HepG2 (cell line): ENCODE measurements at regions not wholly inside any gene's neighbourhood (a gene's known extent, or its start where the extent isn't known, plus 50 kb on each side); places are given as distances from the start of the nearest gene placed in this dataset.

ENCODE experiments used
- ATAC-seq: fragments of 200-7000 bp; cut with Tn5 transposase; 3 replicates; pipeline ENCODE4 v1.9.1; 2020; ENCODE audit warnings: mild to moderate bottlenecking, moderate library complexity
- BruUV-seq: library from RNA; stranded (reverse); fragments of 400-500 nt; replicated peaks from 2 replicates; lab custom pipeline; 2021; lab: Mats Ljungman, UMichigan
- CTCF ChIA-PET: fragments of 300-600 bp; formaldehyde crosslinking; extraction: SDS; loops from one replicate; lab custom pipeline; 2021; ENCODE audit warnings: low total read pairs, inconsistent platforms, low intra/inter-chr PET ratio; lab: Yijun Ruan, JAX
- POLR2A ChIA-PET: fragments of 350-600 bp; sonication (Branson Sonifier 250); formaldehyde crosslinking; loops from one replicate; lab custom pipeline; 2020; ENCODE audit warnings: antibody characterized with exemption, inconsistent platforms; lab: Yijun Ruan, JAX
- DNase-seq: peaks from one replicate; pipeline ENCODE4 v3.0.0-alpha.2; 2015; ENCODE audit warnings: low spot score
- FAIRE-seq: peaks from 3 replicates; lab custom pipeline; 2011; peaks lifted over from hg19 to GRCh38; lab: Jason Lieb, UNC
- H2AFZ ChIP-seq: one replicate; pipeline ENCODE4 v1.6.1; 2011; ENCODE audit warnings: low read length, inconsistent platforms
- H3K27ac ChIP-seq: fragments of 300-600 bp; 3 replicates; pipeline ENCODE4 v1.8.0; 2011; ENCODE audit warnings: mixed run types, mild to moderate bottlenecking, mixed read lengths, low read length, inconsistent platforms; ENCODE audit not compliant: insufficient read depth; ENCODE audit errors: extremely low read length
- H3K27me3 ChIP-seq, 2 experiments: fragments of 200-600 bp in 1 of 2; 2 replicates in 1 of 2; 3 replicates in 1 of 2; pipeline versions ENCODE4 v1.6.0 to v1.8.0; 2011; ENCODE audit warnings: low read length in 2 of 2, mild to moderate bottlenecking in 2 of 2, moderate library complexity in 2 of 2, inconsistent platforms in 1 of 2; ENCODE audit not compliant: insufficient read depth in 2 of 2, control insufficient read depth in 1 of 2
- H3K36me3 ChIP-seq, 2 experiments: fragments of 200-600 bp in 1 of 2; replicated peaks in 1 of 2; 2 replicates in 1 of 2; 3 replicates in 1 of 2; pipeline versions ENCODE4 v1.5.1 to v1.8.0; 2011; ENCODE audit warnings: low read length in 2 of 2, inconsistent platforms in 1 of 2; ENCODE audit not compliant: insufficient read depth in 2 of 2, control insufficient read depth in 1 of 2
- H3K4me1 ChIP-seq: 2 replicates; pipeline ENCODE4 v1.5.1; 2012; ENCODE audit warnings: low read length, inconsistent platforms; ENCODE audit not compliant: insufficient read depth
- H3K4me2 ChIP-seq: 2 replicates; pipeline ENCODE4 v1.6.0; 2011; ENCODE audit warnings: low read depth, low read length, inconsistent platforms
- H3K4me3 ChIP-seq, 3 experiments: fragments of 200-600 bp in 1 of 3; sonication (generic), shearing (Covaris generic) in 1 of 3; replicated peaks in 1 of 3; 2 replicates each; pipeline ENCODE4 v1.5.1; 2011 to 2016; ENCODE audit warnings: low read length in 3 of 3, inconsistent platforms in 2 of 3, low read depth in 2 of 3, mild to moderate bottlenecking in 2 of 3, control low read depth in 1 of 3, mixed read lengths in 1 of 3; ENCODE audit not compliant: insufficient read depth in 1 of 3
- H3K79me2 ChIP-seq: one replicate; pipeline ENCODE4 v1.6.1; 2011; ENCODE audit warnings: low read length, inconsistent platforms; ENCODE audit not compliant: insufficient read depth
- H3K9ac ChIP-seq: 2 replicates; pipeline ENCODE4 v1.6.0; 2011; ENCODE audit warnings: mild to moderate bottlenecking, low read depth, low read length, inconsistent platforms; ENCODE audit not compliant: insufficient read depth
- H3K9me3 ChIP-seq: 2 replicates; pipeline ENCODE4 v1.5.1; 2012; ENCODE audit warnings: mild to moderate bottlenecking, low read length
- H4K20me1 ChIP-seq: 2 replicates; pipeline ENCODE4 v1.6.0; 2011; ENCODE audit warnings: inconsistent platforms, mild to moderate bottlenecking, low read length, moderate library complexity; ENCODE audit not compliant: insufficient read depth
- FIP1L1 ChIP-seq: fragments of 200-400 bp; formaldehyde crosslinking; IDR thresholded peaks from 2 replicates; pipeline ENCODE4 v1.6.1; 2018; ENCODE audit warnings: low read depth, mild to moderate bottlenecking, low read length, moderate library complexity, borderline replicate concordance; ENCODE audit not compliant: insufficient read depth
- PHF20 ChIP-seq: sonication (generic); formaldehyde crosslinking; IDR thresholded peaks from 2 replicates; pipeline ENCODE4 v1.5.0; 2020; ENCODE audit warnings: mild to moderate bottlenecking, missing genetic modification reagents
- TBX2 ChIP-seq: sonication (generic); formaldehyde crosslinking; IDR thresholded peaks from 2 replicates; pipeline ENCODE4 v1.5.0; 2020; ENCODE audit warnings: missing genetic modification reagents, mild to moderate bottlenecking, borderline replicate concordance
- ZFP1 ChIP-seq: IDR thresholded peaks from 2 replicates; pipeline ENCODE4 v1.6.1; 2016
- ZNF12 ChIP-seq: sonication (generic); formaldehyde crosslinking; IDR thresholded peaks from 2 replicates; pipeline ENCODE4 v1.5.0; 2020; ENCODE audit warnings: missing genetic modification reagents
- ZNF552 ChIP-seq: sonication (generic); formaldehyde crosslinking; IDR thresholded peaks from 2 replicates; pipeline ENCODE4 v1.9.0; 2022; ENCODE audit warnings: missing genetic modification reagents, mild to moderate bottlenecking, borderline replicate concordance
- ZNF713 ChIP-seq: sonication (generic); formaldehyde crosslinking; IDR thresholded peaks from 2 replicates; pipeline ENCODE4 v1.4.0; 2020; ENCODE audit warnings: mild to moderate bottlenecking, missing genetic modification reagents
- WGBS: methylation state at CpG from one replicate; pipeline ENCODE4 v1.1.6; 2017; ENCODE audit warnings: low lambda C conversion rate; 5-methylcytosine and 5-hydroxymethylcytosine counted together
- in situ Hi-C: cut with HindIII; loops from 2 replicates; pipeline ENCODE4 v1.10.0; 2017; ENCODE audit warnings: low pct_unique_long_range_greater_than_20kb; ENCODE audit not compliant: extremely low pct_ligation_motif_present
- intact Hi-C: fragments of 100-400 bp; cut with micrococcal nuclease; formaldehyde crosslinking; loops from one replicate; pipeline ENCODE4 v1.10.0; 2022; ENCODE audit not compliant: unreplicated experiment
- TF ChIP-seq, protein P1 (sequence below), 2 experiments: sonication (generic) in 1 of 2; formaldehyde crosslinking in 1 of 2; IDR thresholded peaks; 2 replicates each; pipeline versions ENCODE4 v1.4.0 to v1.6.1; 2016 to 2020; ENCODE audit warnings: borderline replicate concordance in 1 of 2, low read depth in 1 of 2, mild to moderate bottlenecking in 1 of 2, missing genetic modification reagents in 1 of 2
- TF ChIP-seq, protein P2 (sequence below): sonication (generic); formaldehyde crosslinking; conservative IDR thresholded peaks from 2 replicates; pipeline ENCODE4 v1.5.0; 2020; ENCODE audit warnings: missing genetic modification reagents

DNA sequence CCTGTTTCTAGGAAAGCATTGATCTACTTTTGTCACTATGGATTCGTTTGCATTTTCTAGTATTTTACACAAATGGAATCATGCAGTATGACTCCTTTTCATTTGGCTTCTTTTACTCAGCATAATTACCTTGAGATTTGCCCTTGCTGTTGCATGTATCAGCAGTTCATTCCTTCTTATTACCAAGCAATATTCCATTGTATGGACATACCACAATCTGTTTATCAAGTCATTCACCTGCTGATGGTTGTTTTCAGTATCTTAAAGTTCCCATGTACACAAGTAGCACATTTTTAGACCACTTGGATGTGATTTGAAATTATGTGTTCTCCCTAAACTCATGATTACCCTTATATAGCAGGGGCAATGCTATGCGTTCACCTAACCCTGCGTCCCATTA lies 150.0 kb upstream of the UBE2E1 start (continued):
- TF ChIP-seq, protein P1, sequence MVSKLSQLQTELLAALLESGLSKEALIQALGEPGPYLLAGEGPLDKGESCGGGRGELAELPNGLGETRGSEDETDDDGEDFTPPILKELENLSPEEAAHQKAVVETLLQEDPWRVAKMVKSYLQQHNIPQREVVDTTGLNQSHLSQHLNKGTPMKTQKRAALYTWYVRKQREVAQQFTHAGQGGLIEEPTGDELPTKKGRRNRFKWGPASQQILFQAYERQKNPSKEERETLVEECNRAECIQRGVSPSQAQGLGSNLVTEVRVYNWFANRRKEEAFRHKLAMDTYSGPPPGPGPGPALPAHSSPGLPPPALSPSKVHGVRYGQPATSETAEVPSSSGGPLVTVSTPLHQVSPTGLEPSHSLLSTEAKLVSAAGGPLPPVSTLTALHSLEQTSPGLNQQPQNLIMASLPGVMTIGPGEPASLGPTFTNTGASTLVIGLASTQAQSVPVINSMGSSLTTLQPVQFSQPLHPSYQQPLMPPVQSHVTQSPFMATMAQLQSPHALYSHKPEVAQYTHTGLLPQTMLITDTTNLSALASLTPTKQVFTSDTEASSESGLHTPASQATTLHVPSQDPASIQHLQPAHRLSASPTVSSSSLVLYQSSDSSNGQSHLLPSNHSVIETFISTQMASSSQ (IDR thresholded peaks at IDR 0.05; ENCODE audit: low read depth) = no peak
- TF ChIP-seq, protein P1 (CRISPR knock-in tag; IDR thresholded peaks at IDR 0.05; ENCODE audit: borderline replicate concordance) = no peak

DNA sequence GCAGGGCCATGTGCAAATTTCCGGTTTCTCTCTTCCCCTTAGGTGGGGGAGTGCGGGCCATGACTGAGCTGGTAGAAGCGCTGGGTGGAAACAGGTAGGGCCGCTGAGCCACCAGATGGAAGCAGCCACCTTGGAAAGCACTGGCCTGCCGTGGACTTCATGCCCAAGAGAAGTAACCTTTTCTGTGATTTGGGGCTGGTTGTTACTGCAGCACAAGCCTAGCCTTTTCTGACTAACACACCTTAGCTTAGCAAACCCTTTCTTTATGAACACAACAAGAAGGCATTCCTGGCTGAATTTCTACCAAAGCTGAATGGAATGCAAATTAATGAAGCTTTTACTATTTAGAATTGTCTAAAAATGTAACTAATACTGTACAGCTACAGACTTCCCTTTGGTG lies 149.6 kb upstream of the UBE2E1 start:
- intact Hi-C loops = no loop called here
- no peaks in the 10 kb centered on the region for H3K36me3 ChIP-seq
- H3K9ac ChIP-seq = no peak overlapping the region
- ATAC-seq (no peak), DNase-seq (no peak)
- no peaks in the 10 kb centered on the region for H3K79me2 ChIP-seq
- H4K20me1 ChIP-seq = no peaks in the 10 kb centered on the region
- CTCF ChIA-PET = no interaction called here
- H3K4me2 ChIP-seq = no peak overlapping the region
- no peaks in the 10 kb centered on the region for H3K4me1 ChIP-seq
- 80% methylated on average over 4 of the region's 5 CpGs for WGBS
- no peak overlapping the region for H2AFZ ChIP-seq
- TF ChIP-seq ZNF713 (CRISPR knock-in tag) = no peak
- TF ChIP-seq, protein P2, sequence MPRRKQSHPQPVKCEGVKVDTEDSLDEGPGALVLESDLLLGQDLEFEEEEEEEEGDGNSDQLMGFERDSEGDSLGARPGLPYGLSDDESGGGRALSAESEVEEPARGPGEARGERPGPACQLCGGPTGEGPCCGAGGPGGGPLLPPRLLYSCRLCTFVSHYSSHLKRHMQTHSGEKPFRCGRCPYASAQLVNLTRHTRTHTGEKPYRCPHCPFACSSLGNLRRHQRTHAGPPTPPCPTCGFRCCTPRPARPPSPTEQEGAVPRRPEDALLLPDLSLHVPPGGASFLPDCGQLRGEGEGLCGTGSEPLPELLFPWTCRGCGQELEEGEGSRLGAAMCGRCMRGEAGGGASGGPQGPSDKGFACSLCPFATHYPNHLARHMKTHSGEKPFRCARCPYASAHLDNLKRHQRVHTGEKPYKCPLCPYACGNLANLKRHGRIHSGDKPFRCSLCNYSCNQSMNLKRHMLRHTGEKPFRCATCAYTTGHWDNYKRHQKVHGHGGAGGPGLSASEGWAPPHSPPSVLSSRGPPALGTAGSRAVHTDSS (CRISPR knock-in tag) = no peak
- TF ChIP-seq PHF20 (CRISPR knock-in tag) = no peak
- no peak for TF ChIP-seq ZNF552 (CRISPR knock-in tag)
- TF ChIP-seq FIP1L1 = no peak
- TF ChIP-seq ZFP1 = no peak
- TF ChIP-seq ZNF12 (CRISPR knock-in tag) = peak; percentile 88
- TF ChIP-seq TBX2 = no peak
- TF ChIP-seq, all 625 proteins: peak for 1
- no peak overlapping the region for H3K4me3 ChIP-seq
- POLR2A ChIA-PET = no interaction called here
- no peaks in the 10 kb centered on the region; the same call in 1 of the 2 replicates for H3K9me3 ChIP-seq
- BruUV-seq = no TSS peak
- FAIRE-seq = no peak
- in situ Hi-C loops = no loop called here
- peaks cover 1 to 8% of the 10 kb centered on the region in 2 experiments; a peak in 2 of 5 replicates for H3K27me3 ChIP-seq
- no peak overlapping the region for H3K27ac ChIP-seq
